Neural crest cell (in vitro differentiated cells): ENCODE measurements at regions not wholly inside any gene's neighbourhood (a gene's known extent, or its start where the extent isn't known, plus 50 kb on each side); places are given as distances from the start of the nearest gene placed in this dataset.

Source experiments
- DNase-seq: peaks from one replicate; pipeline ENCODE4 v3.0.0; 2021; ENCODE audit warnings: low read depth, mixed read lengths, low spot score
- H3K27ac Mint-ChIP-seq: one replicate; pipeline ENCODE4 v1.8.0; 2021; ENCODE audit warnings: mild to moderate bottlenecking, mixed read lengths; ENCODE audit not compliant: unreplicated experiment
- H3K27me3 Mint-ChIP-seq: 2 replicates; pipeline ENCODE4 v1.8.0; 2021; ENCODE audit warnings: low read depth, mild to moderate bottlenecking, mixed read lengths
- H3K36me3 Mint-ChIP-seq: 2 replicates; pipeline ENCODE4 v1.8.0; 2021; ENCODE audit warnings: low read depth, mild to moderate bottlenecking, mixed read lengths
- H3K4me1 Mint-ChIP-seq: 2 replicates; pipeline ENCODE4 v1.8.0; 2021; ENCODE audit warnings: mixed read lengths
- H3K4me3 Mint-ChIP-seq: one replicate; pipeline ENCODE4 v1.8.0; 2021; ENCODE audit warnings: mild to moderate bottlenecking, mixed read lengths
- H3K9me3 Mint-ChIP-seq: 2 replicates; pipeline ENCODE4 v1.8.0; 2021; ENCODE audit warnings: mixed read lengths
- CTCF ChIP-seq: fragments of 200-600 bp; sonication (generic); conservative IDR thresholded peaks from 2 replicates; pipeline ENCODE4 v1.5.0; 2021; ENCODE audit warnings: antibody characterized with exemption, mild to moderate bottlenecking

GRCh38 chr1:29427614-29428279, 191.4 kb downstream of the PTPRU start:
- H3K4me3 Mint-ChIP-seq: no peak overlapping the region
- H3K27me3 Mint-ChIP-seq: peaks cover 14% of the 10 kb centered on the region
- TF ChIP-seq CTCF: no peak
- no peaks in the 10 kb centered on the region for H3K36me3 Mint-ChIP-seq
- DNase-seq: no peak
- no peaks in the 10 kb centered on the region for H3K4me1 Mint-ChIP-seq
- H3K9me3 Mint-ChIP-seq: peaks cover 4% of the 10 kb centered on the region
- H3K27ac Mint-ChIP-seq: no peak overlapping the region

- H3K9me3 Mint-ChIP-seq: peaks cover 4% of the 10 kb centered on the region
- H3K27me3 Mint-ChIP-seq: peaks cover 22% of the 10 kb centered on the region
- H3K36me3 Mint-ChIP-seq: no peaks in the 10 kb centered on the region
- H3K27ac Mint-ChIP-seq: no peak overlapping the region
- no peak overlapping the region for H3K4me3 Mint-ChIP-seq
- H3K4me1 Mint-ChIP-seq: no peaks in the 10 kb centered on the region
- TF ChIP-seq CTCF: no peak
- DNase-seq: no peak
Measured at GRCh38 chr1:29426701-29427279, 190.5 kb downstream of the PTPRU start.

- no peaks in the 10 kb centered on the region for H3K4me1 Mint-ChIP-seq
- no peak for TF ChIP-seq CTCF
- no peak for DNase-seq
- H3K36me3 Mint-ChIP-seq: peaks cover 3% of the 10 kb centered on the region
- peaks cover 31% of the 10 kb centered on the region for H3K27me3 Mint-ChIP-seq
- H3K27ac Mint-ChIP-seq: no peak overlapping the region
- peaks cover 3% of the 10 kb centered on the region for H3K9me3 Mint-ChIP-seq
- H3K4me3 Mint-ChIP-seq: no peak overlapping the region
Measured at GRCh38 chr1:29425631-29426030, 189.3 kb downstream of the PTPRU start.

GRCh38 chr1:29424266-29424665, 187.9 kb downstream of the PTPRU start:
- Mint-ChIP-seq H3K4me1 (no peaks in the 10 kb centered on the region), H3K9me3 (peaks cover 3% of the 10 kb centered on the region), H3K27me3 (peaks cover 36% of the 10 kb centered on the region), H3K27ac (no peak overlapping the region), H3K36me3 (peaks cover 3% of the 10 kb centered on the region), H3K4me3 (no peak overlapping the region)
- DNase-seq: no peak
- no peak for TF ChIP-seq CTCF

GRCh38 chr1:29420202-29420601, 183.9 kb downstream of the PTPRU start:
- Mint-ChIP-seq H3K9me3 (peaks cover 3% of the 10 kb centered on the region), H3K4me3 (no peak overlapping the region), H3K27me3 (peaks cover 43% of the 10 kb centered on the region), H3K27ac (no peak overlapping the region), H3K4me1 (no peaks in the 10 kb centered on the region), H3K36me3 (peaks cover 3% of the 10 kb centered on the region)
- TF ChIP-seq CTCF: no peak
- DNase-seq: no peak
